Prostate gland (tissue), 2 donors: ENCODE measurements at regions not wholly inside any gene's neighbourhood (a gene's known extent, or its start where the extent isn't known, plus 50 kb on each side); places are given as distances from the start of the nearest gene placed in this dataset.

Experiments
- DNase-seq: peaks from one replicate; pipeline ENCODE4 v3.0.0-alpha.2; 2019; ENCODE audit warnings: low spot score
- H3K27ac ChIP-seq, 2 donors: fragments of 200-600 bp; sonication (generic); 2 replicates each; pipeline ENCODE4 v1.5.1; 2017 to 2019
- H3K27me3 ChIP-seq: fragments of 200-600 bp; sonication (generic); replicated peaks from 2 replicates; pipeline ENCODE4 v1.5.1; 2019; ENCODE audit not compliant: insufficient read depth
- H3K36me3 ChIP-seq, 2 donors: fragments of 200-600 bp; sonication (generic); 1 replicate in 1 of 2; 2 replicates in 1 of 2; pipeline versions ENCODE4 v1.5.1 to v1.8.1; 2017 to 2019
- H3K4me1 ChIP-seq: fragments of 200-600 bp; sonication (generic); replicated peaks from 2 replicates; pipeline ENCODE4 v1.5.1; 2019
- H3K4me3 ChIP-seq, 2 donors: fragments of 200-600 bp; sonication (generic); 2 replicates each; pipeline ENCODE4 v1.5.1; 2017 to 2019
- H3K9me3 ChIP-seq: fragments of 200-600 bp; sonication (generic); 2 replicates; pipeline ENCODE4 v1.5.1; 2017
- POLR2A ChIP-seq: fragments of 450-650 bp; IDR thresholded peaks from one replicate; pipeline ENCODE4 v1.6.1; 2016; ENCODE audit warnings: antibody characterized with exemption, mild to moderate bottlenecking
- POLR2AphosphoS5 ChIP-seq: sonication (generic); formaldehyde crosslinking; IDR thresholded peaks from one replicate; pipeline ENCODE4 v1.6.1; 2017; ENCODE audit warnings: antibody characterized with exemption
- WGBS: methylation state at CpG from one replicate; pipeline ENCODE4 v1.1.5; 2018; 5-methylcytosine and 5-hydroxymethylcytosine counted together
- intact Hi-C: fragments of 100-400 bp; cut with DNase I; formaldehyde crosslinking; loops from one replicate; pipeline ENCODE4 v1.14.2; 2022
- TF ChIP-seq, protein P1 (sequence below), 4 experiments: fragments of 200-600 bp in 2 of 4; fragments of 450-650 bp in 2 of 4; sonication (generic) in 2 of 4; IDR thresholded peaks; 1 replicate in 3 of 4; 2 replicates in 1 of 4; pipeline ENCODE4 v1.5.1; 2016 to 2019; ENCODE audit warnings: antibody characterized with exemption in 4 of 4, mild to moderate bottlenecking in 2 of 4, moderate library complexity in 2 of 4

DNA sequence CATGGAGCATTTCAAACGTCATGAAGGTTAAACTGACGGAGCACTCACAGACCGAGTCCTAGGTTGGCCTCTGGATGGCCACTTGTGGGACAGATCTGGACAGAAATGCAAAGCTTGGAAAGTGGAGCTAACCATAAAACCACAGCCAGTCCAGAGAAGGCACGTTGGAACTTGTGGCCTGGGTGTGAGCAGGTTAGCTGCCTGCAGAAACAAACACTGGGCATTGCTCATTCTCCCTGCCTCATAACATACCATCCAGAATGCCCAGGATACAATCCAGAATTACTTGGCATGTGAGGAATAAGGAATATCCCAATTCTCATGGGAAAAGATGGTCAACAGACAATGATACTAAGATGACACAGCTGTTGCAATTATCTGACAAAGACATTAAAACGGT is 1005.0 kb downstream of the TBC1D22A start:
- H3K4me3 ChIP-seq = no peak overlapping the region
- no peak for DNase-seq
- no peaks in the 10 kb centered on the region for H3K36me3 ChIP-seq
- intact Hi-C loops = no loop called here
- H3K9me3 ChIP-seq = no peaks in the 10 kb centered on the region
- no peak overlapping the region for H3K27ac ChIP-seq
- no peaks in the 10 kb centered on the region for H3K27me3 ChIP-seq
- TF ChIP-seq POLR2A (no peak), POLR2AphosphoS5 (no peak)
- TF ChIP-seq, protein P1, sequence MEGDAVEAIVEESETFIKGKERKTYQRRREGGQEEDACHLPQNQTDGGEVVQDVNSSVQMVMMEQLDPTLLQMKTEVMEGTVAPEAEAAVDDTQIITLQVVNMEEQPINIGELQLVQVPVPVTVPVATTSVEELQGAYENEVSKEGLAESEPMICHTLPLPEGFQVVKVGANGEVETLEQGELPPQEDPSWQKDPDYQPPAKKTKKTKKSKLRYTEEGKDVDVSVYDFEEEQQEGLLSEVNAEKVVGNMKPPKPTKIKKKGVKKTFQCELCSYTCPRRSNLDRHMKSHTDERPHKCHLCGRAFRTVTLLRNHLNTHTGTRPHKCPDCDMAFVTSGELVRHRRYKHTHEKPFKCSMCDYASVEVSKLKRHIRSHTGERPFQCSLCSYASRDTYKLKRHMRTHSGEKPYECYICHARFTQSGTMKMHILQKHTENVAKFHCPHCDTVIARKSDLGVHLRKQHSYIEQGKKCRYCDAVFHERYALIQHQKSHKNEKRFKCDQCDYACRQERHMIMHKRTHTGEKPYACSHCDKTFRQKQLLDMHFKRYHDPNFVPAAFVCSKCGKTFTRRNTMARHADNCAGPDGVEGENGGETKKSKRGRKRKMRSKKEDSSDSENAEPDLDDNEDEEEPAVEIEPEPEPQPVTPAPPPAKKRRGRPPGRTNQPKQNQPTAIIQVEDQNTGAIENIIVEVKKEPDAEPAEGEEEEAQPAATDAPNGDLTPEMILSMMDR (IDR thresholded peaks at IDR 0.05) = no peak
- WGBS = 33% methylated on average over 5 of the region's 5 CpGs
- no peaks in the 10 kb centered on the region for H3K4me1 ChIP-seq

DNA sequence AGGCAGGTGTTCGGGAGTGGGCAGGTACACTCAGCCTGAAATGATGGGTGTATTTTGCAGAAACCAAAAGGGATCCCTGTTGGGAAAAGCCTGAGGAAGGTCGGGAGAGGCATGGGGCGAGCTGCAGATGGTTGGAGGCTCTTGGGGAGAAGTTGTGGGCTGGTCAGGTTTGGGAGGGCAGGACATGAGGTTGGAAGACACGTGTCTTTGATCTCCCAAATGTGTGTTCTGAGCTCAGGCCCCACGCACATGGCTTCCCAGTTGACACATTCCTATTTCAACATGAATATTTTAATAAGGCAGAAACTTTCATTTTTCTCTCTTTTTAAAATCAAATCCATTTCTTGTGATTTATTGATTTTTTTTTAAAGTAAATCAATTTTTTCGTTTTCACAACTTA is 1003.3 kb downstream of the TBC1D22A start:
- WGBS = 84% methylated on average over 6 of the region's 6 CpGs
- Histone ChIP-seq H3K4me1 (no peaks in the 10 kb centered on the region), H3K27ac (no peak overlapping the region), H3K27me3 (no peaks in the 10 kb centered on the region), H3K4me3 (no peak overlapping the region), H3K9me3 (no peaks in the 10 kb centered on the region), H3K36me3 (no peaks in the 10 kb centered on the region)
- TF ChIP-seq POLR2A (no peak), POLR2AphosphoS5 (no peak)
- TF ChIP-seq, protein P1 (IDR thresholded peaks at IDR 0.05) = no peak
- intact Hi-C loops = no loop called here
- no peak for DNase-seq

DNA sequence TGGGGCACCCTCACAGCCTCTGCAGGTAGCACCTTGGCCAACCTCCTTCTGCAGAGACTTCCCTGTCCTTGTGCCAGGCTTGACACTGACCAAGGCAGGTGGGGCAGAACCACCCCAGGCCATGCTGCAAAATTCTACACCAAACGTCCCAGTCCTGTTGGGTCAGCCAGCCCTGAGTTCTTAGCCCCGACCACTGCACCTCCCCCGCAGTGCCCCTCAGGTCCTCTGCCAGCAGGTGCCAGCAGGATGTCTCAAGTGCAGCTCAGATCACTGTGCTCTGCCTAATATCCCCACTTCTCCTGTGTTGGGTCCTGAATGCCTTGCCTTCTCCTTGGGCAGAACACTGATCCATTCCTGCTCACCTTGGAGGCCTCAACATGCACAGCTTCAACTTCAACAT is 999.7 kb downstream of the TBC1D22A start:
- WGBS = 79% methylated on average over 3 of the region's 3 CpGs
- intact Hi-C loops = no loop called here
- Histone ChIP-seq H3K4me3 (no peak overlapping the region), H3K27ac (no peak overlapping the region), H3K9me3 (no peaks in the 10 kb centered on the region), H3K27me3 (no peaks in the 10 kb centered on the region), H3K36me3 (no peaks in the 10 kb centered on the region), H3K4me1 (no peaks in the 10 kb centered on the region)
- TF ChIP-seq, protein P1 (IDR thresholded peaks at IDR 0.05) = no peak
- TF ChIP-seq POLR2AphosphoS5 (no peak), POLR2A (no peak)
- no peak for DNase-seq

DNA sequence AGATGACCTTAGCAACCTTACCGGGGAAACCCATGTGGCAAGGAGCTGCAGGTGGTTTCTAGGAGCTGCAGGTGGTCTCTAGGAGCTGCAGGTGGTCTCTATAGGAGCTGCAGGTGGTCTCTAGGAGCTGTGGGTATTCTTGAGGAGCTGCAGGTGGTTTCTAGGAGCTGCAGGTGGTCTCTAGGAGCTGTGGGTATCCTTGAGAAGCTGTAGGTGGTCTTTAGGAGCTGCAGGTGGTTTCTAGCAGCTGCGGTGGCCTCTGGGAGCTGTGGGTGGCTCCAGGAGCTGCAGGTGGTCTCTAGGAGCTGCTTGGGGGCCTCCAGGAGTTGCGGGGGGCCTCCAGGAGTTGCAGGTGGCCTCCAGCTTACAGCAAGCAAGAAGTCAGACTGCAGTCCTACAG is 997.5 kb downstream of the TBC1D22A start:
- DNase-seq = no peak
- no peak for TF ChIP-seq POLR2AphosphoS5
- TF ChIP-seq POLR2A = no peak
- TF ChIP-seq, protein P1 (IDR thresholded peaks at IDR 0.05) = no peak
- H3K36me3 ChIP-seq = no peaks in the 10 kb centered on the region
- H3K4me3 ChIP-seq = no peak overlapping the region
- H3K27ac ChIP-seq = no peak overlapping the region
- WGBS = 73% methylated on average over 3 of the region's 3 CpGs
- no peaks in the 10 kb centered on the region for H3K9me3 ChIP-seq
- H3K27me3 ChIP-seq = no peaks in the 10 kb centered on the region
- no peaks in the 10 kb centered on the region for H3K4me1 ChIP-seq
- intact Hi-C loops = no loop called here

DNA sequence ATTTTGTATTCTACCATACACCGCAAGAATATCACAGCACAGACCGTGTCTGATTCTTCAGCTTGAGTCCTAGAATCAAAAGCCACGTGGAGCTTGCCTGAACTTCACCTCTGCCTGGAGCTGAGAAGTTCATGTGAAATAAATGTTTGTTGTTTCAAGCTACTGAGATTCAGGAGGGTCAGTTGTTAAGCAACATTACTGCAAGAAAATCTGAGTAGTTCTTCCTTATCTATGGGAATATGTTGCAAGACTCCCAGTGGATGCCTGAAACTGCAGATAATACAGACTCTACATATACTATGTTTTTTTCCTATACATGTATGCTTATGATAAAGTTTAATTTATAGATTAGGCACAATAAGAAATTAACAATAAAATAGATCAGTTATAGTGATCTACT is 995.3 kb downstream of the TBC1D22A start:
- 65% methylated on average over 3 of the region's 3 CpGs for WGBS

More for the DNA sequence above, 995.3 kb downstream of the TBC1D22A start:
- TF ChIP-seq, protein P1 (IDR thresholded peaks at IDR 0.05) = no peak
- no peak for TF ChIP-seq POLR2AphosphoS5
- TF ChIP-seq POLR2A = no peak
- intact Hi-C loops = no loop called here
- DNase-seq = no peak
- Histone ChIP-seq H3K9me3 (no peaks in the 10 kb centered on the region), H3K4me1 (no peaks in the 10 kb centered on the region), H3K27me3 (no peaks in the 10 kb centered on the region), H3K27ac (no peak overlapping the region), H3K4me3 (no peak overlapping the region), H3K36me3 (no peaks in the 10 kb centered on the region)
